Cardiac muscle cell (in vitro differentiated cells and primary cell): ENCODE measurements at regions not wholly inside any gene's neighbourhood (a gene's known extent, or its start where the extent isn't known, plus 50 kb on each side); places are given as distances from the start of the nearest gene placed in this dataset.
A peak's percentile ranks its signal among the peaks of the same experiment; 100 is the strongest.

Source experiments
- DNase-seq, 2 donors: peaks; one replicate each; pipeline versions ENCODE4 v3.0.0 to v3.0.0-alpha.2; 2010 to 2017; ENCODE audit warnings: low read depth in 1 of 2, low spot score in 1 of 2
- H3K27ac ChIP-seq: fragments of 200-600 bp; sonication (generic); 2 replicates; pipeline ENCODE4 v1.5.1; 2016
- H3K27me3 ChIP-seq: fragments of 200-600 bp; sonication (generic); 2 replicates; pipeline ENCODE4 v1.6.0; 2016; ENCODE audit warnings: control low read depth
- H3K36me3 ChIP-seq: fragments of 200-600 bp; sonication (generic); 2 replicates; pipeline ENCODE4 v1.5.1; 2016; ENCODE audit warnings: control low read depth
- H3K4me1 ChIP-seq: fragments of 200-600 bp; sonication (generic); 2 replicates; pipeline ENCODE4 v1.8.1; 2017; ENCODE audit warnings: low read depth, mild to moderate bottlenecking, mixed run types
- H3K4me3 ChIP-seq: fragments of 200-600 bp; sonication (generic); 2 replicates; pipeline ENCODE4 v1.5.1; 2016; ENCODE audit warnings: mild to moderate bottlenecking
- H3K9me3 ChIP-seq: fragments of 200-600 bp; sonication (generic); 2 replicates; pipeline ENCODE4 v1.5.1; 2017; ENCODE audit warnings: low read depth, mild to moderate bottlenecking, control low read depth
- CTCF ChIP-seq: IDR thresholded peaks from 2 replicates; pipeline ENCODE4 v1.5.1; 2012; ENCODE audit warnings: low read depth, mild to moderate bottlenecking, low read length

DNA sequence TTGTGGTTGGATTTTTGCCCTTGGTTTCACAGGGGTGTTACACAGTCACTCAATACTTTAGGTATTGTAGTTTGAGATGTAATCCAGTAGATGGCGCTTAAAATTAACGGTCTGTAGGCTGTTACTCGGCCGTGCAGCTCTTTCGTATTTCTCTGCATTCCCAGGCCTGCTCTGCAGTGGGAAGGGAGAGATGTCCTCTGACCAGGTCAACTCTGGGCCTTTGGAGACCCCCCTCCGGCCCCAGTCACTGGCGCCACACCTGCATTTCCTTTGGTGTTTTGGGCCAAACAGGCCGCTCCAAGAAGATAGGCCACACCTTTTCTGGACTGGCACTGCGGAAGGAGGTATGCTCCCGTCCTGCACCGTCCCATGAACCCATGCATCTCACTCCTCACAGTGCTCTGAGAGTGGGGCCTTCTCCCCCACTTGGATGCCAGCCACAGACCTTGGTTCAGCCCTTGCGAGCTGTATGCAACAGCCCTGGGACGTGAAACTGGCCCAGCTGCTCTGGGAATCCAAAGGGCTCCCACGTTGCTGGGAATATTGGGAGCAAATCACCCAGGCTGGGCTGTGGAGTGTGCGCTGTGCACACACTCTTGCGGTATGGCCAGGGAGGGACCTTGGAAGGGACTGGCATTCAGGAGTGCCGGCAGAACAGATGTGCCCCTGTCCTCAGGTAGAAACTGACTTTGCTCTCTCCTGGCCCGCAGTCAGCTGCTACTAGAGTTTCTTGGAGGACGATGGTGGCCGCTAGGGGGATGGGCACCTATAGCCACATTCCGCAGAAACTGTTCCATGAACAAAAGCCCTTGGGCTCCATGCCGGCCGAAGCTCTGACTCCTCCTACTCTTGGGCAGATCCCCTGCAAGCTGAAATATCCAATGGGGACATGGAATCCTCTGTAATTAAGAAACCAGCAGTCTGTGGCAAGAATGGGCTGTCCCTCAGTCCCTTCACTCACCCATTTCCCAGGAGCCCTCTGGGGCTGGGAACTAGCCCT is 410.5 kb upstream of the CADM2 start:
- TF ChIP-seq CTCF = no peak
- H3K4me1 ChIP-seq = no peaks in the 10 kb centered on the region
- DNase-seq = peak; percentile 8 to 67
- H3K27ac ChIP-seq = no peak overlapping the region
- no peaks in the 10 kb centered on the region for H3K9me3 ChIP-seq
- H3K4me3 ChIP-seq = no peak overlapping the region
- H3K27me3 ChIP-seq = no peaks in the 10 kb centered on the region
- no peaks in the 10 kb centered on the region for H3K36me3 ChIP-seq

DNA sequence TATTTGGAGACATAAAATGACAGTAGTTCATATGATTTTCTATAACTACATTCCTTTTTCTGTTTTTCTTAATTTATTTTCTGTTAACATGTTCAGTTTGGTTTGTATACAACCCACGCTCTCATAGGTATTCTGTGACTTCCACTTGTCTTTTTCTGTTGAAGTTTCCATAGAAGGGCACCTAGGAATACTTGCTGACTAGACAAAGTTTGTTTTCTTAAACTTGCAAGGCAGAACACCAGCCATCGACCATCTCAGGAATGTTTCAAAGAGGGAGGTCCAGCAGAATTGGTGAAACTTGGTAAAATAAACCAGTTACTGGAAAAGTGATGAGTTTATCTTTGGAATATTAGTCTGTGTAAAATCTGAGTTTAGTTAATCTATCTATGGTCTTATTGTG is 403.2 kb upstream of the CADM2 start:
- no peaks in the 10 kb centered on the region for H3K4me1 ChIP-seq
- H3K27me3 ChIP-seq = no peaks in the 10 kb centered on the region
- DNase-seq = no peak
- no peak overlapping the region for H3K4me3 ChIP-seq
- no peak for TF ChIP-seq CTCF
- H3K27ac ChIP-seq = no peak overlapping the region
- no peaks in the 10 kb centered on the region for H3K9me3 ChIP-seq
- no peaks in the 10 kb centered on the region for H3K36me3 ChIP-seq

DNA sequence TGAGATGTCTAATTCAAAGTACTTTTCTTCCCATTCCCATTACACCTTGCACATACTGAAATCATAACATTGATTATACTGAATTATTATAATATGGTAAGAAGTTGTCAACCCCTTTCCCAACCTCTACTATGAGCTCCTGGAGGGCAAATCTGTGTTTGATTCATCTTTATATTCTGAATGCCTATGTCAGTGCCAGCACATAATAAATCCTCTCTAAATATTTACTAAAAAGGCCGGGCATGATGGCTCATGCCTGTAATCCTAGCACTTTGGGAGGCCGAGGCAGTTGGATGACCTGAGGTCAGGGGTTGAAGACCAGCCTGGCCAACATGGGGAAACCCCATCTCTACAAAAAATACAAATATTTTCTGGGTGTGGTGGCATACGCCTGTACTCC is 392.5 kb upstream of the CADM2 start:
- no peak for TF ChIP-seq CTCF
- no peaks in the 10 kb centered on the region for H3K9me3 ChIP-seq
- no peak overlapping the region for H3K27ac ChIP-seq
- H3K4me3 ChIP-seq = no peak overlapping the region
- no peaks in the 10 kb centered on the region for H3K36me3 ChIP-seq
- no peak for DNase-seq
- no peaks in the 10 kb centered on the region for H3K27me3 ChIP-seq
- no peaks in the 10 kb centered on the region for H3K4me1 ChIP-seq

GRCh38 chr3:84567796-84568195 is 391.0 kb upstream of the CADM2 start:
- Histone ChIP-seq H3K27me3 (no peaks in the 10 kb centered on the region), H3K9me3 (no peaks in the 10 kb centered on the region), H3K4me3 (no peak overlapping the region), H3K4me1 (no peaks in the 10 kb centered on the region), H3K27ac (no peak overlapping the region), H3K36me3 (no peaks in the 10 kb centered on the region)
- no peak for DNase-seq
- no peak for TF ChIP-seq CTCF

- Histone ChIP-seq H3K27ac (no peak overlapping the region), H3K27me3 (no peaks in the 10 kb centered on the region), H3K4me1 (no peaks in the 10 kb centered on the region), H3K9me3 (no peaks in the 10 kb centered on the region), H3K4me3 (no peak overlapping the region), H3K36me3 (no peaks in the 10 kb centered on the region)
- no peak for DNase-seq
- TF ChIP-seq CTCF = no peak
These were observed 384.8 kb upstream of the CADM2 start for GRCh38 chr3:84573962-84574361.
